D721Med (cell line): ENCODE measurements at regions not wholly inside any gene's neighbourhood (a gene's known extent, or its start where the extent isn't known, plus 50 kb on each side); places are given as distances from the start of the nearest gene placed in this dataset.
A peak's percentile ranks its signal among the peaks of the same experiment; 100 is the strongest.

Source experiments
- DNase-seq: peaks from one replicate; pipeline ENCODE4 v3.0.0; 2011; ENCODE audit warnings: low spot score; ENCODE audit not compliant: insufficient read length
- FAIRE-seq: peaks from 2 replicates; lab custom pipeline; 2011; peaks lifted over from hg19 to GRCh38; lab: Jason Lieb, UNC
- CTCF ChIP-seq: IDR thresholded peaks from 2 replicates; pipeline ENCODE4 v1.5.1; 2012; ENCODE audit warnings: mild to moderate bottlenecking, control low read depth; ENCODE audit not compliant: insufficient read depth; ENCODE audit errors: missing control alignments

- FAIRE-seq (no peak), DNase-seq (no peak)
- no peak for TF ChIP-seq CTCF
These were observed 315.1 kb downstream of the HHIPL2 start for GRCh38 chr1:222232842-222233241.

- FAIRE-seq (peak; percentile 92), DNase-seq (no peak)
- TF ChIP-seq CTCF = no peak
These were observed 318.1 kb downstream of the HHIPL2 start for GRCh38 chr1:222229672-222230312.

- TF ChIP-seq CTCF = no peak
- peak; percentile 84 for FAIRE-seq
- DNase-seq = no peak
These were observed 322.6 kb downstream of the HHIPL2 start for GRCh38 chr1:222225316-222225691.

GRCh38 chr1:222224636-222225315 is 323.1 kb downstream of the HHIPL2 start:
- TF ChIP-seq CTCF = no peak
- FAIRE-seq (no peak), DNase-seq (no peak)

GRCh38 chr1:222224156-222224555 is 323.7 kb downstream of the HHIPL2 start:
- DNase-seq (no peak), FAIRE-seq (peak; percentile 38)
- TF ChIP-seq CTCF = no peak

GRCh38 chr1:222223010-222223409 is 324.9 kb downstream of the HHIPL2 start:
- no peak for TF ChIP-seq CTCF
- FAIRE-seq = no peak
- no peak for DNase-seq

GRCh38 chr1:222216255-222216754 is 331.6 kb downstream of the HHIPL2 start:
- DNase-seq (no peak), FAIRE-seq (no peak)
- no peak for TF ChIP-seq CTCF
